Parathyroid adenoma (tissue), 2 donors: ENCODE measurements at regions not wholly inside any gene's neighbourhood (a gene's known extent, or its start where the extent isn't known, plus 50 kb on each side); places are given as distances from the start of the nearest gene placed in this dataset.
"Not testable (repeated sequence)": the region's sequence is repeated elsewhere in the genome, so short reads cannot be mapped to it uniquely, and the experiment has no call there.

Experiments used
- H2AFZ ChIP-seq: fragments of 300-600 bp; sonication (generic); one replicate; pipeline ENCODE4 v1.7.0; 2017; ENCODE audit warnings: antibody characterized with exemption, mild to moderate bottlenecking
- H3K27ac ChIP-seq: fragments of 300-600 bp; sonication (generic); one replicate; pipeline ENCODE4 v1.7.0; 2017
- H3K27me3 ChIP-seq: fragments of 300-600 bp; sonication (generic); one replicate; pipeline ENCODE4 v1.7.0; 2017; ENCODE audit warnings: low read length; ENCODE audit not compliant: control insufficient read depth, insufficient read depth
- H3K36me3 ChIP-seq: fragments of 300-600 bp; sonication (generic); one replicate; pipeline ENCODE4 v1.7.0; 2017; ENCODE audit warnings: low read length; ENCODE audit not compliant: control insufficient read depth, insufficient read depth
- H3K4me1 ChIP-seq: fragments of 300-600 bp; sonication (generic); one replicate; pipeline ENCODE4 v1.7.0; 2017; ENCODE audit warnings: control low read depth
- H3K4me2 ChIP-seq: fragments of 300-600 bp; sonication (generic); one replicate; pipeline ENCODE4 v1.7.0; 2017; ENCODE audit warnings: low read length
- H3K4me3 ChIP-seq: fragments of 300-600 bp; sonication (generic); one replicate; pipeline ENCODE4 v1.7.0; 2017; ENCODE audit warnings: low read depth, low read length
- H3K79me2 ChIP-seq: fragments of 300-600 bp; sonication (generic); one replicate; pipeline ENCODE4 v1.7.0; 2017; ENCODE audit warnings: control low read depth
- H3K9ac ChIP-seq: fragments of 300-600 bp; sonication (generic); one replicate; pipeline ENCODE4 v1.7.0; 2017; ENCODE audit warnings: mild to moderate bottlenecking
- H3K9me3 ChIP-seq: fragments of 300-600 bp; sonication (generic); one replicate; pipeline ENCODE4 v1.7.0; 2017; ENCODE audit warnings: low read length; ENCODE audit not compliant: control insufficient read depth
- TF ChIP-seq, protein P1 (sequence below): fragments of 300-600 bp; sonication (generic); IDR thresholded peaks from one replicate; pipeline ENCODE4 v1.7.0; 2017; ENCODE audit warnings: antibody characterized with exemption, mild to moderate bottlenecking
- donor health status: primary hyperparathyroidism.

DNA sequence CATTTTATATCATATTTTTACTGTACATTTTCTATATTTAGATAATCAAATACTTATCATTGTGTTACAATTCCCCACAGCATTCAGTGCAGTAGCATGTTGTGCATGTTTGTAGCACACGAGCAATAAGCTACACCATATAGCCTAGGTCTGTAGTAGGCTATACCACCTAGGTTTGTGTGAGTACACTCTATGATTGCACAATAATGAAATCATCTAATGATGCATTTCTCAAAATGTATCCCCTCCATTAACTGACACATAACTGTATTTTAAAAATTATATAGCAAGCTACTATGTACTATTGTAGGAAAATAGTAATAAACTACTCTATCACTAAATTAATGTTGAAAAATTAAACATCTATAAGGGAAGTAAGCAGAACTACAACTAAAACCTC is 518.4 kb upstream of the PABPC4L start:
- Histone ChIP-seq H3K4me3 (no peak overlapping the region), H3K9me3 (no peaks in the 10 kb centered on the region), H3K27me3 (no peaks in the 10 kb centered on the region), H2AFZ (no peak overlapping the region), H3K27ac (no peak overlapping the region), H3K79me2 (no peaks in the 10 kb centered on the region), H3K4me2 (no peak overlapping the region), H3K9ac (no peak overlapping the region), H3K36me3 (no peaks in the 10 kb centered on the region), H3K4me1 (no peaks in the 10 kb centered on the region)
- TF ChIP-seq, protein P1, sequence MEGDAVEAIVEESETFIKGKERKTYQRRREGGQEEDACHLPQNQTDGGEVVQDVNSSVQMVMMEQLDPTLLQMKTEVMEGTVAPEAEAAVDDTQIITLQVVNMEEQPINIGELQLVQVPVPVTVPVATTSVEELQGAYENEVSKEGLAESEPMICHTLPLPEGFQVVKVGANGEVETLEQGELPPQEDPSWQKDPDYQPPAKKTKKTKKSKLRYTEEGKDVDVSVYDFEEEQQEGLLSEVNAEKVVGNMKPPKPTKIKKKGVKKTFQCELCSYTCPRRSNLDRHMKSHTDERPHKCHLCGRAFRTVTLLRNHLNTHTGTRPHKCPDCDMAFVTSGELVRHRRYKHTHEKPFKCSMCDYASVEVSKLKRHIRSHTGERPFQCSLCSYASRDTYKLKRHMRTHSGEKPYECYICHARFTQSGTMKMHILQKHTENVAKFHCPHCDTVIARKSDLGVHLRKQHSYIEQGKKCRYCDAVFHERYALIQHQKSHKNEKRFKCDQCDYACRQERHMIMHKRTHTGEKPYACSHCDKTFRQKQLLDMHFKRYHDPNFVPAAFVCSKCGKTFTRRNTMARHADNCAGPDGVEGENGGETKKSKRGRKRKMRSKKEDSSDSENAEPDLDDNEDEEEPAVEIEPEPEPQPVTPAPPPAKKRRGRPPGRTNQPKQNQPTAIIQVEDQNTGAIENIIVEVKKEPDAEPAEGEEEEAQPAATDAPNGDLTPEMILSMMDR: no peak

- Histone ChIP-seq H3K4me3 (no peak overlapping the region), H3K4me1 (no peaks in the 10 kb centered on the region), H3K4me2 (no peak overlapping the region), H3K27ac (no peak overlapping the region), H3K79me2 (no peaks in the 10 kb centered on the region), H3K27me3 (no peaks in the 10 kb centered on the region), H3K9ac (no peak overlapping the region), H3K9me3 (no peaks in the 10 kb centered on the region), H2AFZ (no peak overlapping the region), H3K36me3 (no peaks in the 10 kb centered on the region)
- TF ChIP-seq, protein P1: no peak
These were observed 507.0 kb upstream of the PABPC4L start for GRCh38 chr4:134708616-134709015.

GRCh38 chr4:134708026-134708425 is 506.4 kb upstream of the PABPC4L start:
- no peaks in the 10 kb centered on the region for H3K79me2 ChIP-seq
- H3K9ac ChIP-seq: no peak overlapping the region
- TF ChIP-seq, protein P1: no peak

GRCh38 chr4:134702374-134702773 is 500.8 kb upstream of the PABPC4L start:
- Histone ChIP-seq H3K4me3 (no peak overlapping the region), H3K9ac (no peak overlapping the region), H3K4me1 (no peaks in the 10 kb centered on the region), H3K79me2 (no peaks in the 10 kb centered on the region), H3K36me3 (no peaks in the 10 kb centered on the region), H3K27me3 (no peaks in the 10 kb centered on the region), H3K9me3 (no peaks in the 10 kb centered on the region), H2AFZ (no peak overlapping the region), H3K27ac (no peak overlapping the region), H3K4me2 (no peak overlapping the region)
- TF ChIP-seq, protein P1: no peak

More at GRCh38 chr4:134708026-134708425, 506.4 kb upstream of the PABPC4L start:
- H3K4me3 ChIP-seq: no peak overlapping the region
- H3K27me3 ChIP-seq: no peaks in the 10 kb centered on the region
- no peaks in the 10 kb centered on the region for H3K9me3 ChIP-seq
- no peak overlapping the region for H2AFZ ChIP-seq
- no peak overlapping the region for H3K27ac ChIP-seq
- no peak overlapping the region for H3K4me2 ChIP-seq
- no peaks in the 10 kb centered on the region for H3K4me1 ChIP-seq
- H3K36me3 ChIP-seq: no peaks in the 10 kb centered on the region

DNA sequence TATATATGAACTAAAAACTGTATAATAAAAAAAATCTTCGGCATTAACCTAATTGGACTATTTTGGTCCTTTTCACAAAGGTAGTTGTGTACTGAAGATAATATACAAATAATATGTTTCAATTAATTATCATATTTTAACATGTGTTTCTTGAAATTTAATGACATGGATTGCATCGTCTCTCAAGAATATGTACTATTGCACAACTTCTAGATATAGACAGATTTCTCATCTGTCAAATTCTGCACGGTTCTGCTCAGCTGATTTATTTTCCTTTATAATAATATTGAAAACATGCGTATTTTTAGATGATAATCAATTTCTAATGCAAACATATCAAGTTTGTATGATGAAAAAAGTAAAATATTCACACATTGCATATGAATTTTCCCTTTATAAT is 498.7 kb upstream of the PABPC4L start:
- Histone ChIP-seq H3K4me2 (no peak overlapping the region), H3K27me3 (no peaks in the 10 kb centered on the region), H3K79me2 (no peaks in the 10 kb centered on the region), H3K27ac (no peak overlapping the region), H3K9ac (no peak overlapping the region), H2AFZ (no peak overlapping the region), H3K36me3 (no peaks in the 10 kb centered on the region), H3K4me1 (no peaks in the 10 kb centered on the region), H3K4me3 (no peak overlapping the region), H3K9me3 (no peaks in the 10 kb centered on the region)
- TF ChIP-seq, protein P1: no peak

- not testable (repeated sequence) for H3K79me2 ChIP-seq, H3K36me3 ChIP-seq, H2AFZ ChIP-seq, H3K4me2 ChIP-seq, H3K9me3 ChIP-seq, H3K4me1 ChIP-seq, H3K27me3 ChIP-seq, H3K4me3 ChIP-seq, H3K27ac ChIP-seq, H3K9ac ChIP-seq
These were observed 497.2 kb upstream of the PABPC4L start for GRCh38 chr4:134698831-134699230.
